Heart right ventricle (tissue), 16 donors: ENCODE measurements at regions not wholly inside any gene's neighbourhood (a gene's known extent, or its start where the extent isn't known, plus 50 kb on each side); places are given as distances from the start of the nearest gene placed in this dataset.

Experiments used
- ATAC-seq, 8 donors: fragments of 200-7000 bp; cut with Tn5 transposase; one replicate each; pipeline ENCODE4 v1.9.1; 2020; ENCODE audit warnings: mild to moderate bottlenecking in 8 of 8, moderate library complexity in 8 of 8, moderate number of reproducible peaks in 1 of 8
- DNase-seq, 2 donors: peaks; one replicate each; pipeline ENCODE4 v3.0.0-alpha.2; 2020
- H3K27ac ChIP-seq, 10 donors: fragments of 200-600 bp; sonication (generic) in 2 of 10; one replicate each; pipeline versions ENCODE4 v1.5.0 to v1.8.0; 2020 to 2022; ENCODE audit warnings: mild to moderate bottlenecking in 3 of 10
- H3K27me3 ChIP-seq, 7 donors: fragments of 200-600 bp; one replicate each; pipeline ENCODE4 v1.8.0; 2021 to 2022; ENCODE audit warnings: mild to moderate bottlenecking in 2 of 7
- H3K36me3 ChIP-seq, 9 donors: fragments of 200-600 bp; sonication (generic) in 1 of 9; one replicate each; pipeline versions ENCODE4 v1.5.0 to v1.8.0; 2020 to 2022; ENCODE audit warnings: mild to moderate bottlenecking in 2 of 9
- H3K4me1 ChIP-seq, 9 donors: fragments of 200-600 bp; sonication (generic) in 1 of 9; one replicate each; pipeline versions ENCODE4 v1.5.0 to v1.8.0; 2020 to 2022; ENCODE audit warnings: mild to moderate bottlenecking in 4 of 9
- H3K4me3 ChIP-seq, 10 donors: fragments of 200-600 bp; sonication (generic) in 2 of 10; one replicate each; pipeline versions ENCODE4 v1.5.0 to v1.8.0; 2020 to 2022; ENCODE audit warnings: mild to moderate bottlenecking in 7 of 10, moderate library complexity in 2 of 10
- H3K9me3 ChIP-seq, 11 donors: fragments of 200-600 bp in 10 of 11; sonication (generic) in 2 of 11; one replicate each; pipeline versions ENCODE4 v1.5.0 to v1.8.0; 2013 to 2022; ENCODE audit warnings: mild to moderate bottlenecking in 2 of 11, control low read depth in 1 of 11, moderate library complexity in 1 of 11
- WGBS, 2 donors: extraction: QIAGEN DNeasy Blood & Tissue Kit; methylation state at CpG; one replicate each; pipeline ENCODE4 v1.1.7; 2013; ENCODE audit warnings: inconsistent platforms in 1 of 2; 5-methylcytosine and 5-hydroxymethylcytosine counted together
- intact Hi-C, 10 donors: fragments of 100-400 bp; cut with DNase I; formaldehyde crosslinking; loops; one replicate each; pipeline versions ENCODE4 v1.11.1 to v1.14.2; 2022
- TF ChIP-seq, protein P1 (sequence below), 9 donors: fragments of 200-600 bp; sonication (generic) in 2 of 9; IDR thresholded peaks; one replicate each; pipeline versions ENCODE4 v1.5.0 to v1.8.0; 2021 to 2022; ENCODE audit warnings: antibody characterized with exemption in 9 of 9, mild to moderate bottlenecking in 5 of 9, moderate library complexity in 1 of 9
- donor health status: Arrhythmogenic right ventricular cardiomyopathy.
- donor health status: ischemic (EF 13 %, LVEDD 7.1; RV severe dilation, severe dysfunction).
- donor health status: healthy with polysubstance abuse.
- donor health status: DM: no; HTN: yes; CAD: no.
- donor health status: DM: no; HTN: no; CAD: no.
- donor health status: ischemic (EF 25% LVEDD 6.9; RV normal size, moderate dysfunction).
- donor health status: ischemic (EF 25% LVEDD 5.7; RV mildly dilated, moderate dysfunction).
- donor health status: healthy.
- donor health status: DM: yes; HTN: yes; CAD: no.
- donor health status: Ischemic cardiomyopathy.
- donor health status: ischemic (EF 35%, LVEDD 5.7; RV mildly dilated, moderate dysfunction).
- donor health status: nonischemic (EF 11% LVEDD 7.7; RV severe dilation, severe dysfunction).
- donor health status: DM: yes; HTN: yes; CAD: no.
- donor health status: PGD.
- donor health status: ischemic (EF 29% LVEDD 5.4; RV normal size, mild dysfunction).
- donor health status: nonischemic (EF 23%, LVEDD 6.1; RV moderate dilation, normal function).

DNA sequence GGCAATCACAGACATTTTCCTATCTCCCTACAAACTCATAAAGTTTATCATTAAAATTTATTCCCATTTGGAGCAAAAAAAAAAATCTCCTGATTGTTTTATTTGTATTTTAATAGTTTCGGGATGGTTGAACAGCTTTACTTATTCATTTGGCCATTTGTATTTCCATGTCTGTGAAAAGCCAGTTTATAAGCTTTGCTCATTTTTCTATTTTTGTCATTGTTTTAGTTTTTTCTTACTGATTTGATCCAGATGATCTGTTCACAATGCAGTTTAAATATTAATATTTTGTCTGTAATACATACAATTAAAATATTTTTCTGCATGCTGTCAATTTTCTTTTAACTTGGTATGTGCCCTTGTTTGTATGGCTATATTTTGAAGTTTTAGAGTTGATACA lies 65.2 kb upstream of the CCN2 start:
- no peak overlapping the region for H3K27ac ChIP-seq
- H3K4me3 ChIP-seq, result no peak overlapping the region
- peaks cover 0 to 11% (median 0%) of the 10 kb centered on the region in 9 donors for H3K4me1 ChIP-seq
- H3K36me3 ChIP-seq, result no peaks in the 10 kb centered on the region
- TF ChIP-seq, protein P1, sequence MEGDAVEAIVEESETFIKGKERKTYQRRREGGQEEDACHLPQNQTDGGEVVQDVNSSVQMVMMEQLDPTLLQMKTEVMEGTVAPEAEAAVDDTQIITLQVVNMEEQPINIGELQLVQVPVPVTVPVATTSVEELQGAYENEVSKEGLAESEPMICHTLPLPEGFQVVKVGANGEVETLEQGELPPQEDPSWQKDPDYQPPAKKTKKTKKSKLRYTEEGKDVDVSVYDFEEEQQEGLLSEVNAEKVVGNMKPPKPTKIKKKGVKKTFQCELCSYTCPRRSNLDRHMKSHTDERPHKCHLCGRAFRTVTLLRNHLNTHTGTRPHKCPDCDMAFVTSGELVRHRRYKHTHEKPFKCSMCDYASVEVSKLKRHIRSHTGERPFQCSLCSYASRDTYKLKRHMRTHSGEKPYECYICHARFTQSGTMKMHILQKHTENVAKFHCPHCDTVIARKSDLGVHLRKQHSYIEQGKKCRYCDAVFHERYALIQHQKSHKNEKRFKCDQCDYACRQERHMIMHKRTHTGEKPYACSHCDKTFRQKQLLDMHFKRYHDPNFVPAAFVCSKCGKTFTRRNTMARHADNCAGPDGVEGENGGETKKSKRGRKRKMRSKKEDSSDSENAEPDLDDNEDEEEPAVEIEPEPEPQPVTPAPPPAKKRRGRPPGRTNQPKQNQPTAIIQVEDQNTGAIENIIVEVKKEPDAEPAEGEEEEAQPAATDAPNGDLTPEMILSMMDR (IDR thresholded peaks at IDR 0.05), result no peak
- DNase-seq (no peak), ATAC-seq (no peak)
- intact Hi-C loops, result loop anchor here in 1 of 10 donors (10.0 kb wide), 1 partner anchor 118 kb away; no protein-coding TSS in a partner anchor
- H3K27me3 ChIP-seq, result no peaks in the 10 kb centered on the region
- H3K9me3 ChIP-seq, result no peaks in the 10 kb centered on the region
- WGBS, 2 donors, result 90 to 96% methylated on average over 1 of the region's 1 CpG

DNA sequence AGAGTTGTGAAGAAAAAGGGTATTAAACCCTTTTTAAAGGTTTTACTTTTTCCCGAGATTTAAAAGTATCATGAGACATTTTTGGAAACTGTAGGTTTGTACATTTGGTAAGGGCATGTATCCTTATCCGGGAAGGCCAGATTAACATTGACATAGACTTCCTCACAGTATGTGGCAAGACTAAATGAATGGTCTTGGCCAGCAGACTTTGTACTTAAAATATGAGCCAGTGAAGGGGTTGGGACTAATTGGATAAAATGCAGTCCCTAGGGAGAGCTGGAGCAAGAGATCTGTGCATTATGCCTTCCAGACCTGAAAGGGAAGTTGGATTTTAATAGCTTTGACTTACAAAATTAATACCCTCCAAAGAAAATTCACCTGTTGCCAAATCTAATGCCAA lies 60.4 kb upstream of the CCN2 start:
- DNase-seq (no peak), ATAC-seq (peak in 4 of 8 donors; percentile 49 to 87 (median 60))
- WGBS, 2 donors, result 65 to 68% methylated on average over 2 of the region's 2 CpGs
- H3K36me3 ChIP-seq, result no peaks in the 10 kb centered on the region
- H3K4me3 ChIP-seq, result no peak overlapping the region
- peaks cover 0 to 8% (median 0%) of the 10 kb centered on the region in 9 donors for H3K4me1 ChIP-seq
- no peaks in the 10 kb centered on the region for H3K27me3 ChIP-seq
- no peaks in the 10 kb centered on the region for H3K9me3 ChIP-seq
- TF ChIP-seq, protein P1 (IDR thresholded peaks at IDR 0.05), result no peak
- peak overlapping the region in 3 of 10 donors; percentile 28 to 64 (median 41) for H3K27ac ChIP-seq
- intact Hi-C loops, result loop anchor here in 1 of 10 donors (10.0 kb wide), 1 partner anchor 123 kb away; no protein-coding TSS in a partner anchor

DNA sequence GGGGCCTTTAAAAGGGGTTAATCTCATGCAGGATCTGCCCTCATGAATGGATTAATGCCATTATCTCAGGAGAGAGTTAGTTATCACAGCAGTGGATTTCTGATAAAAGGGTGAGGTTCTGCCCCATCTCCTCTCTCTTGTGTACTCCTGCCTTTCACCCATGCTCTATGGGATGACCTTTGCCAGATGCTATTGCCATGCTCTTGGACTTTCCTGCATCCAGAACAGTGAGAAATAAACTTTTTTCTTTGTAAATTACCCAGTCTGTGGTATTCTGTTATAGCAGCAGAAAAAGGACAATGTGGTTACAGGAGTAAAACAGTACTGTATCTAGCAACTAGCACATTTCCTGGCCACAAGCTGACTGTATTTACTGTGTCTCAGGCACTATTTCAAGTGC lies 58.0 kb upstream of the CCN2 start:
- DNase-seq (no peak), ATAC-seq (no peak)
- Histone ChIP-seq H3K9me3 (peaks cover 0 to 6% (median 0%) of the 10 kb centered on the region in 11 donors), H3K4me1 (peaks cover 0 to 8% (median 0%) of the 10 kb centered on the region in 9 donors), H3K4me3 (no peak overlapping the region), H3K27ac (no peak overlapping the region), H3K27me3 (no peaks in the 10 kb centered on the region), H3K36me3 (no peaks in the 10 kb centered on the region)
- intact Hi-C loops, result no loop called here
- TF ChIP-seq, protein P1 (IDR thresholded peaks at IDR 0.05), result no peak

DNA sequence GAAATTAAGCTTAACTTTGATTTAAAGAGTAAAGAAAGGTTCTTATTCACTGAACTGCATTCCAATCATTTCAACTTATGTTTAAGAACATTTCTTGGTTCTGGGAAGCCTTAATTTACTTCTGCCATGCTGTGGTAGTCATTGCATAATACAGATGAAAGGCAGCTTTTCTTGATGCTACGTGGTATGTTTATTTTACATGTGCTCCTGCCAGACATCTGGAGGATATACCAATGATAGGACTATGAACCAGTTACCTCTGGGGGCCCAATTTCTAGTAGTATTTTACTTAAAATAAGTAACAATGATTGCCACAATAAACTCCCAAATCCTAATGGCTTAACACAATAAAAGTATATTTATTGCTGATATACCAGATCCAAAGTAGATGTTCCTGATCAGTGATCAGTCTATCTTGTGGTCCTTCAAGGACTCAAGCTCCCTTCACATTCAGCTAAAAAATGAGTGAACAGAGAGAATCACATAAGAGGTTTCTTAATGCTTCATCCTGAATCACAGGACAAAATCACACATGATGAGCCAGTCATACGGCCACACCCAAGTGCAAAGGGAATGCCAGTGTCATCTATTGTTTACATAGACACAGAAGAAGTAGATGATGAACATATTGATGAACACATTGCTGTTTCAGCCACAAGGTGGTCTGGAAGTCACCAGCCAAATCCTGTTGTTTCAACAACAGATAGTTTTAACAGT lies 56.5 kb upstream of the CCN2 start:
- WGBS, 2 donors, result 90 to 91% methylated on average over 2 of the region's 2 CpGs
- peaks cover 0 to 8% (median 0%) of the 10 kb centered on the region in 9 donors for H3K4me1 ChIP-seq
- intact Hi-C loops, result no loop called here
- ATAC-seq (no peak), DNase-seq (no peak)
- TF ChIP-seq, protein P1 (IDR thresholded peaks at IDR 0.05), result no peak
- H3K27me3 ChIP-seq, result no peaks in the 10 kb centered on the region
- H3K4me3 ChIP-seq, result no peak overlapping the region
- H3K27ac ChIP-seq, result no peak overlapping the region
- H3K36me3 ChIP-seq, result no peaks in the 10 kb centered on the region
- H3K9me3 ChIP-seq, result peaks cover 0 to 20% (median 2%) of the 10 kb centered on the region in 11 donors
